ENCODE measurements at regions not wholly inside any gene's neighbourhood (a gene's known extent, or its start where the extent isn't known, plus 50 kb on each side); places are given as distances from the start of the nearest gene placed in this dataset.

GRCh38 chr14:100638211-100638855 is 51.1 kb upstream of the BEGAIN start:
- no peak for DNase-seq

- no peak for DNase-seq
Observed at GRCh38 chr14:100639280-100639679, 52.1 kb upstream of the BEGAIN start.

- DNase-seq: peak; percentile 18 to 60 (median 45)
Observed at GRCh38 chr14:100640471-100641273, 53.5 kb upstream of the BEGAIN start.

GRCh38 chr14:100641274-100641860 is 54.1 kb upstream of the BEGAIN start:
- no peak for DNase-seq

- DNase-seq: no peak
Observed at GRCh38 chr14:100643426-100643825, 56.2 kb upstream of the BEGAIN start.

GRCh38 chr14:100644383-100644782 is 57.2 kb upstream of the BEGAIN start:
- DNase-seq: no peak

GRCh38 chr14:100644784-100645183 is 57.6 kb upstream of the BEGAIN start:
- DNase-seq: no peak

GRCh38 chr14:100645196-100645981 is 58.2 kb upstream of the BEGAIN start:
- DNase-seq: peak; percentile 47 to 78 (median 65)

- DNase-seq: no peak
Observed at GRCh38 chr14:100645982-100646314, 58.7 kb upstream of the BEGAIN start.

- DNase-seq: no peak
Observed at GRCh38 chr14:100648474-100649172, 61.4 kb upstream of the BEGAIN start.

- DNase-seq: no peak
Observed at GRCh38 chr14:100649173-100649519, 61.9 kb upstream of the BEGAIN start.

GRCh38 chr14:100651999-100652508 is 64.8 kb upstream of the BEGAIN start:
- DNase-seq: no peak

GRCh38 chr14:100652744-100653143 is 65.5 kb upstream of the BEGAIN start:
- DNase-seq: no peak

GRCh38 chr14:100653409-100653808 is 66.2 kb upstream of the BEGAIN start:
- peak in 1 of 4 experiments; percentile 8 for DNase-seq

- DNase-seq: no peak
Observed at GRCh38 chr14:100654025-100654813, 67.0 kb upstream of the BEGAIN start.

- DNase-seq: peak in 1 of 4 experiments; percentile 31
Observed at GRCh38 chr14:100654814-100655740, 67.9 kb upstream of the BEGAIN start.

- DNase-seq: no peak
Observed at GRCh38 chr14:100655741-100656085, 68.5 kb upstream of the BEGAIN start.

GRCh38 chr14:100656996-100657395 is 69.7 kb upstream of the DLK1 start:
- no peak for DNase-seq

- no peak for DNase-seq
Observed at GRCh38 chr14:100657780-100658179, 68.9 kb upstream of the DLK1 start.

- DNase-seq: no peak
Observed at GRCh38 chr14:100658181-100658886, 68.4 kb upstream of the DLK1 start.
